Thymus (tissue), 11 donors: ENCODE measurements at regions not wholly inside any gene's neighbourhood (a gene's known extent, or its start where the extent isn't known, plus 50 kb on each side); places are given as distances from the start of the nearest gene placed in this dataset.

Experiments used
- DNase-seq, 9 donors: peaks; one replicate each; pipeline ENCODE4 v3.0.0-alpha.2; 2013; ENCODE audit warnings: low spot score in 9 of 9, low read depth in 6 of 9, missing footprints in 1 of 9
- H3K27ac ChIP-seq, 2 donors: one replicate each; pipeline ENCODE4 v1.5.1; 2013; ENCODE audit warnings: control low read depth in 1 of 2, low read depth in 1 of 2, low read length in 1 of 2, mild to moderate bottlenecking in 1 of 2, moderate library complexity in 1 of 2
- H3K27me3 ChIP-seq, 2 donors: one replicate each; pipeline ENCODE4 v1.5.1; 2013; ENCODE audit warnings: low read length in 1 of 2; ENCODE audit not compliant: control insufficient read depth in 2 of 2, insufficient read depth in 1 of 2
- H3K36me3 ChIP-seq, 2 donors: one replicate each; pipeline ENCODE4 v1.5.1; 2013; ENCODE audit warnings: low read length in 1 of 2, mild to moderate bottlenecking in 1 of 2, moderate library complexity in 1 of 2; ENCODE audit not compliant: control insufficient read depth in 2 of 2, insufficient read depth in 2 of 2
- H3K4me1 ChIP-seq, 2 donors: one replicate each; pipeline ENCODE4 v1.5.1; 2013; ENCODE audit warnings: low read length in 2 of 2; ENCODE audit not compliant: control insufficient read depth in 2 of 2, insufficient read depth in 2 of 2
- H3K4me3 ChIP-seq, 2 donors: one replicate each; pipeline ENCODE4 v1.5.1; 2013; ENCODE audit warnings: low read length in 2 of 2, control low read depth in 1 of 2, mild to moderate bottlenecking in 1 of 2
- H3K9me3 ChIP-seq, 2 donors: one replicate each; pipeline ENCODE4 v1.5.1; 2013; ENCODE audit warnings: low read length in 1 of 2, mild to moderate bottlenecking in 1 of 2; ENCODE audit not compliant: control insufficient read depth in 2 of 2, insufficient read depth in 1 of 2
- WGBS: extraction: QIAGEN DNeasy Blood & Tissue Kit; methylation state at CpG from one replicate; pipeline ENCODE4 v1.1.7; 2013; 5-methylcytosine and 5-hydroxymethylcytosine counted together
- donor health status: healthy.

DNA sequence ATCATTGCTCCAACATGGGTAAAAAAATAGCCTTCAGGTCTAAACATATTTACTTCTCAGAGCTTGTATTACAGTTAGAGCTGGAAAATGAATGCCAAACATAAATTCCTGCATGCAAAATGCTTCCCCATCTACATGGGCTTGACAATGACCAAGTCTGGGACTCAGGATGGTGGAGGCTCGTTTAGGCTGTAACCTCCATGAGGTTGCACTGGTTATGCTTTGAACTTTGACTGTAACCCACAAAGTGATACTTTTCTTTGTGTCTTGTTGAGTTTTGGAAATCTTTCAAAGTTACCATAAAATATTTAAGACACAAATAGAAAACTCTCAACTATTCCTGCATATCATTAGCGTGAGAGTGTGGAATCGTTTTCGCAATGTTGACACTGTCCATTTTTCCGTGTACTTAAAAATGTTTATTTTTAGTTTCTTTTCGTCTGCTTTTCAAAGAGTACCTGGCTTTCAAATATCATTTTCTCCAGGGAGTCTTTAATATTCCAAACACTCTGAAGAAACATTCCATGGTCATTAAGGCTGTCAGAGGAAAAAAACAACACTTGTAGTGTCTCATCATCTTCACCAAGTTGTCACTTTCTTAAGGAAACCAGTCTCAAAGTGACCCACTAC is 487.8 kb downstream of the ENC1 start:
- WGBS, result 97% methylated on average over 6 of the region's 6 CpGs
- Histone ChIP-seq H3K36me3 (no peaks in the 10 kb centered on the region), H3K27ac (no peak overlapping the region), H3K4me3 (no peak overlapping the region), H3K27me3 (no peaks in the 10 kb centered on the region), H3K4me1 (no peaks in the 10 kb centered on the region), H3K9me3 (no peaks in the 10 kb centered on the region)
- DNase-seq, result no peak

- Histone ChIP-seq H3K4me3 (no peak overlapping the region), H3K4me1 (no peaks in the 10 kb centered on the region), H3K36me3 (no peaks in the 10 kb centered on the region), H3K9me3 (no peaks in the 10 kb centered on the region), H3K27me3 (no peaks in the 10 kb centered on the region), H3K27ac (no peak overlapping the region)
- 95% methylated on average over 4 of the region's 4 CpGs for WGBS
- no peak for DNase-seq
These were observed 488.4 kb downstream of the ENC1 start for GRCh38 chr5:74152136-74152535.

DNA sequence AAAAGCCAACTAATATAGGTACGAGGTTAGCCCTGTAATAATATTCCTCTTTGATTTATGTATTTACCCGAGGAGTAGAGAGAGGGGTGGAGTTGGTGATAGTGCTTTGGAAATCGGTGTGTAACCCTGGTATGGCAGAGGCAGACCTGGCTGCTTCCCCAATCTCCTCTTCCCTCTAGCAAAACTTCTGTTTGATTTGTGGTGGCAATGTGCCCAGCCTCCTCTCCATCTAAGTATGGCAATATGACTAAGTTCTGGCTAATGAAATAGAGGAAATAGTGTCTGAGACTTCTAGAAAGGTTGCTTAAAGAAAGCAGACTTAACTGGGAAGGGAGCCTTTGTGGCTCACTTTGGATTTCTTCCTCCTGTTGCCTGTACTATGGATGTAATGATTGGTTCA is 491.1 kb downstream of the ENC1 start:
- Histone ChIP-seq H3K27ac (no peak overlapping the region), H3K4me3 (no peak overlapping the region), H3K4me1 (no peaks in the 10 kb centered on the region), H3K36me3 (no peaks in the 10 kb centered on the region), H3K9me3 (no peaks in the 10 kb centered on the region), H3K27me3 (no peaks in the 10 kb centered on the region)
- no peak for DNase-seq
- WGBS, result 29% methylated on average over 3 of the region's 3 CpGs

DNA sequence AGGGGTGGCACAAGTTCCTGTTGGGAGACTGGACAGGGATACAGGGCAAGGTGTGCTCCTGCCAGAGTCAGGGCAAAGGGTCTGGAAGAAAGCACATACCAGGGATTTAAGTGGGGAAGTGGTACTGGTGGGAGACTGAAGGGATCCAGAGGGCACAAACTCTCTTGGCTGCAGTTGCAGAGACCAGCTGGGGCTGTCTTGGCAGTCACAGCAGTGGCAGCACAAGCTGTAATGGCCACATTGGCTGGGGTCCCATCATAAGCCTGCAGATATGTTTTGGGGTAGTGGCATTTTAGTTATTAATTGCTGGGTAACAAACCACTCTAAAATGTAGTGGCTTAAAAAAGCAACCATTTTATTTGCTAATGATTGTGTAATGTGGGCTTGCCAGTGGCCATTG is 492.2 kb downstream of the ENC1 start:
- Histone ChIP-seq H3K36me3 (no peaks in the 10 kb centered on the region), H3K27ac (no peak overlapping the region), H3K4me3 (no peak overlapping the region), H3K4me1 (no peaks in the 10 kb centered on the region), H3K27me3 (no peaks in the 10 kb centered on the region), H3K9me3 (no peaks in the 10 kb centered on the region)
- DNase-seq, result no peak

DNA sequence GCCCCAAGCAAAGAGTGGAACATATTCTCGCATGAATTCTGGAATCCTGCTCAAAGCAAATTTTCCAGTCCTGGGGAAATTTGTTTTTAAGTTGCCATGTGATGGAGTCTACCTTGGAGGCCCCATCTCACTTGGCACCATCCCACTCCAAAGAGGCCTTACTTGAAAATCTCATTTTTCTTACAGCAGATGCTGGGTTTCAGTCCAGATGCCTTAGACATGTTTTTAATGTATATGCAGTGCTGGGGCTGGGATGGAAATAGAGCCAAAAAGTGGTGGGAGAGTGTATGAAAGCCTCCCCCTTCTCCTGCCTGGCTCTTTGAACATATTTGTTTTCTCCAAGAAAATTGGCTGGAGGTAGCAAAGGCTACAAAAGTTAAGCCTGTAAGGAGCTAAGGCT is 493.7 kb downstream of the ENC1 start:
- H3K4me1 ChIP-seq, result no peaks in the 10 kb centered on the region
- no peaks in the 10 kb centered on the region for H3K27me3 ChIP-seq
- no peak overlapping the region for H3K27ac ChIP-seq
- no peaks in the 10 kb centered on the region for H3K9me3 ChIP-seq
- H3K36me3 ChIP-seq, result no peaks in the 10 kb centered on the region
- WGBS, result 93% methylated on average over 1 of the region's 1 CpG
- no peak for DNase-seq
- H3K4me3 ChIP-seq, result no peak overlapping the region

DNA sequence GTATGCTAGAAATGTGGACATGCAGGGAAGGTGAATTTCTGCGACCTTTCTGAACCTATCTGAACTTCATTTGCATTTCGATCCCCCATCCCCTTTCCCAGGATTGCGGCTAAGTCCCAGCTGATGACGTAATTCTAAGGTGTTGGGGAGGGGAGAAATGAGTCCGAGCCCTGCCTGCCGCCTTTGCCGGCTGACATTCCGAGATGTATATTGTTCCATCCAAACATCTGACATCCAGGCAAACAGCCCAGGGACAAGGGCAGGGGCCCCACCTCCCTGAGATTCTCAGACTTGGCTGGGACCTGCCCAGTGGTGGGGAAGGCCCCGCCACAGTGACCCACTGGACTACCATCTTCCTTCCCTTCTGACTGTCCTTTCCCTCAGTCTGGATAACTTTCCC is 494.6 kb downstream of the ENC1 start:
- Histone ChIP-seq H3K27me3 (no peaks in the 10 kb centered on the region), H3K9me3 (no peaks in the 10 kb centered on the region), H3K36me3 (no peaks in the 10 kb centered on the region), H3K27ac (no peak overlapping the region), H3K4me1 (no peaks in the 10 kb centered on the region), H3K4me3 (no peak overlapping the region)
- DNase-seq, result no peak
- WGBS, result 95% methylated on average over 9 of the region's 9 CpGs

- H3K27ac ChIP-seq, result no peak overlapping the region
- H3K9me3 ChIP-seq, result no peaks in the 10 kb centered on the region
- H3K4me3 ChIP-seq, result no peak overlapping the region
- H3K36me3 ChIP-seq, result no peaks in the 10 kb centered on the region
- H3K27me3 ChIP-seq, result no peaks in the 10 kb centered on the region
- DNase-seq, result no peak
- WGBS, result 94% methylated on average over 16 of the region's 16 CpGs
- H3K4me1 ChIP-seq, result no peaks in the 10 kb centered on the region
These were observed 496.7 kb downstream of the ENC1 start for GRCh38 chr5:74143721-74144330.

DNA sequence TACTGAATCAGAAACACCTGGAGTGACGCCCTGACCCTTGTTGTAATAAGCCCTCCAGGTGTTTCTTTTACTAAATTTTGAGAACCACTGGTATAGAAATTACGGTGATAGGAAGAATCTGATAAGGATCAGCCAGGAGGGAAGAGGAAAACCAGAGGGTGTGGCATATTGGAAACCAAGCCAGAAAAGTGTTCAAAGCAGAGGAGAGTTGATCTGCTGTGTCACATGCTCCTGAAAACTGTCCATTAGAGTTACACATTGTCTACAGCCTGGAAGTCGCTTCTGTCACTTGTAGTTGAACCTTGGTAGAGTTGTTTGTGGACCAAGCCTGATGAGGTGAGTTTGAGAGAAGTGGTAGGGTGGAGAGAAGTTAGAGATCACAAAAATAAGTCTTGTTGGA is 497.4 kb downstream of the ENC1 start:
- Histone ChIP-seq H3K27ac (no peak overlapping the region), H3K36me3 (no peaks in the 10 kb centered on the region), H3K9me3 (no peaks in the 10 kb centered on the region), H3K27me3 (no peaks in the 10 kb centered on the region), H3K4me3 (no peak overlapping the region), H3K4me1 (no peaks in the 10 kb centered on the region)
- 58% methylated on average over 3 of the region's 3 CpGs for WGBS
- no peak for DNase-seq

DNA sequence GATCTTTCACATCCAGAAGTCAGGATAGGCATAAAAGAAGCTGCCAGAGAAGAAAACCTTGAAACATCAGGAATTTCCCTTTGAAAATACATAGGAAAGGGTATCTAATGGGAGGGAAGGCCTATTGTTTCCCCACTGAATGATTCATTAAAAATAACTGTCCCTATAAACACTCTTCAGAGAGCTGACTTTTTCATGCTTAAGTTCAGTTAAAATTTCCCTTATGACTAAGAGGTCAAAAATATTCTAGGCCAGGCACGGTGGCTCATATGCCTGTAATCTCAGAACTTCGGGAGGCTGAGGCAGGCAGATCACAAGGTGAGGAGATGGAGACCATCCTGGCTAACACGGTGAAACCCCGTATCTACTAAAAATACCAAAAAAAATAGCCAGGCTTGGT is 499.5 kb downstream of the ENC1 start:
- no peaks in the 10 kb centered on the region for H3K9me3 ChIP-seq
- no peak overlapping the region for H3K27ac ChIP-seq
- H3K27me3 ChIP-seq, result no peaks in the 10 kb centered on the region
- H3K36me3 ChIP-seq, result no peaks in the 10 kb centered on the region
- DNase-seq, result no peak
- WGBS, result 94% methylated on average over 4 of the region's 4 CpGs
- no peaks in the 10 kb centered on the region for H3K4me1 ChIP-seq
- no peak overlapping the region for H3K4me3 ChIP-seq
